PFSK-1 (cell line): ENCODE measurements at regions not wholly inside any gene's neighbourhood (a gene's known extent, or its start where the extent isn't known, plus 50 kb on each side); places are given as distances from the start of the nearest gene placed in this dataset.

Source experiments
- FOXP2 ChIP-seq: optimal IDR thresholded peaks from 2 replicates; pipeline ENCODE3; 2011; ENCODE audit warnings: borderline replicate concordance, control low read depth, inconsistent platforms; ENCODE audit not compliant: insufficient read depth; ENCODE audit errors: extremely low read length, extremely low read depth
- POLR2AphosphoS5 ChIP-seq: IDR thresholded peaks from 2 replicates; pipeline ENCODE4 v1.6.1; 2012; ENCODE audit warnings: low read depth, mild to moderate bottlenecking, control low read depth, low read length, moderate library complexity
- SIN3A ChIP-seq: IDR thresholded peaks from 2 replicates; pipeline ENCODE4 v1.6.1; 2012; ENCODE audit warnings: mild to moderate bottlenecking, low read length, moderate library complexity, borderline replicate concordance; ENCODE audit not compliant: insufficient read depth
- TAF1 ChIP-seq: IDR thresholded peaks from 2 replicates; pipeline ENCODE4 v1.6.1; 2012; ENCODE audit warnings: low read length, control low read depth, borderline replicate concordance; ENCODE audit not compliant: insufficient read depth
- TF ChIP-seq, protein P1 (sequence below), 2 experiments: IDR thresholded peaks; 2 replicates each; pipeline versions ENCODE4 v1.6.1 to v1.8.0; 2011 to 2012; ENCODE audit warnings: low read depth in 2 of 2, low read length in 2 of 2, control low read depth in 1 of 2, inconsistent platforms in 1 of 2, mild to moderate bottlenecking in 1 of 2, moderate library complexity in 1 of 2; ENCODE audit not compliant: insufficient read depth in 1 of 2

GRCh38 chr11:133749841-133750240 is 95.5 kb downstream of the SPATA19 start:
- TF ChIP-seq SIN3A: no peak
- no peak for TF ChIP-seq POLR2AphosphoS5
- TF ChIP-seq TAF1: no peak
- no peak for TF ChIP-seq FOXP2

DNA sequence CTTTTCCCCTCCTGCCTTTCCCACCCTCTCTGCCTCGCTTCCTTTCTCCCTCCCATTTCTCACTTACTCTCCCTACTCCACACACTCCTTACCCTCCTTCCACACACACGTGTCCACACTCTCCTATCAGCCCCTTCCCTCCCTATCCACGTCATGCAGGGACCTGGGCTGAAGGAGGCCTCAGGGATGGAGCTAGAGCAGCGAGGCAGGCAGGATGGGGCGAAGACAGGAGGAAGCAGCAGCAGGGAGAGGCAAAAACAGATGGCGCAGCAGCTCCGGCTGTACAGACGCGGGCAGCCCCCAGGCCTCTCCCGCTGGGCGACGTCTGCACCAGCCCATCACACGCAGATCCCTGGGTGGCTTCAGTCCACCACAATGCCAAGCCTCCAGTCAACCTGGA is 97.9 kb downstream of the SPATA19 start:
- TF ChIP-seq, protein P1, sequence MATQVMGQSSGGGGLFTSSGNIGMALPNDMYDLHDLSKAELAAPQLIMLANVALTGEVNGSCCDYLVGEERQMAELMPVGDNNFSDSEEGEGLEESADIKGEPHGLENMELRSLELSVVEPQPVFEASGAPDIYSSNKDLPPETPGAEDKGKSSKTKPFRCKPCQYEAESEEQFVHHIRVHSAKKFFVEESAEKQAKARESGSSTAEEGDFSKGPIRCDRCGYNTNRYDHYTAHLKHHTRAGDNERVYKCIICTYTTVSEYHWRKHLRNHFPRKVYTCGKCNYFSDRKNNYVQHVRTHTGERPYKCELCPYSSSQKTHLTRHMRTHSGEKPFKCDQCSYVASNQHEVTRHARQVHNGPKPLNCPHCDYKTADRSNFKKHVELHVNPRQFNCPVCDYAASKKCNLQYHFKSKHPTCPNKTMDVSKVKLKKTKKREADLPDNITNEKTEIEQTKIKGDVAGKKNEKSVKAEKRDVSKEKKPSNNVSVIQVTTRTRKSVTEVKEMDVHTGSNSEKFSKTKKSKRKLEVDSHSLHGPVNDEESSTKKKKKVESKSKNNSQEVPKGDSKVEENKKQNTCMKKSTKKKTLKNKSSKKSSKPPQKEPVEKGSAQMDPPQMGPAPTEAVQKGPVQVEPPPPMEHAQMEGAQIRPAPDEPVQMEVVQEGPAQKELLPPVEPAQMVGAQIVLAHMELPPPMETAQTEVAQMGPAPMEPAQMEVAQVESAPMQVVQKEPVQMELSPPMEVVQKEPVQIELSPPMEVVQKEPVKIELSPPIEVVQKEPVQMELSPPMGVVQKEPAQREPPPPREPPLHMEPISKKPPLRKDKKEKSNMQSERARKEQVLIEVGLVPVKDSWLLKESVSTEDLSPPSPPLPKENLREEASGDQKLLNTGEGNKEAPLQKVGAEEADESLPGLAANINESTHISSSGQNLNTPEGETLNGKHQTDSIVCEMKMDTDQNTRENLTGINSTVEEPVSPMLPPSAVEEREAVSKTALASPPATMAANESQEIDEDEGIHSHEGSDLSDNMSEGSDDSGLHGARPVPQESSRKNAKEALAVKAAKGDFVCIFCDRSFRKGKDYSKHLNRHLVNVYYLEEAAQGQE (IDR thresholded peaks at IDR 0.05; ENCODE audit: insufficient read depth in 1 of 2, low read depth in 2 of 2, low read length in 2 of 2): no peak
- TF ChIP-seq SIN3A (no peak), POLR2AphosphoS5 (no peak), TAF1 (no peak), FOXP2 (no peak)

DNA sequence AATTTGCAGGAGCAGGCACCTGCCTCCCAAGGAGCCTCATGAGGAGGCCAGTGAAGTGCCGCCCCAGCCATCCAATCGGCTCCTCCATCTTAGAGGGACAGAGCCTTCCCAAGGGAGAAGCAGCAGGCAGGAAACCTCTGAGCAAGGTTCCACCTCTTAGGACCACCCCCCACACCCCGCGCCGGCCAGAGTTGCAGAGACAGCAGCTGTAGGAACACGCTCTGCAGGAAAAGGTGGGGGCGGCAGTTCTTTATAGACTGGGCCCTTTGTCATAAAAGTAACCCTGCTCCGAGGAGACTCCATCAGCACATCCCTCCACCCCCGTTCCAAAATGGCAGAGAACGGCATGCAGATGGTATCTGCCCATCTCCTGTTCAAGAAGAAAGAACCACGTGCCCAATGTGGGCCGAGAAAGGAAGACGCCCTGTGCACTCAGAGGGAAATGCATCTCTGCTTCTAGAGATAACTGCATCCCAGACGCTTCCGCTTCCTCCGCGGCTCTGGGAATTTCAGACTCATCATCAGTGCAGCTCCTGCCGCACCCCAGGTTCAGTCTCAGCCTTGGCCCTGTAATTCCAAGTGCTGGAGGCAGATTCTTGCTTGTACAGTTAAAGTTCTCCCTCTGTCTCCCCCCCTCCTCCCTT is 98.5 kb downstream of the SPATA19 start:
- no peak for TF ChIP-seq FOXP2
- no peak for TF ChIP-seq TAF1
- TF ChIP-seq SIN3A: no peak
- TF ChIP-seq, protein P1 (IDR thresholded peaks at IDR 0.05; ENCODE audit: insufficient read depth in 1 of 2, low read depth in 2 of 2, low read length in 2 of 2): no peak
- no peak for TF ChIP-seq POLR2AphosphoS5

GRCh38 chr11:133745791-133746190 is 99.5 kb downstream of the SPATA19 start:
- TF ChIP-seq TAF1: no peak
- no peak for TF ChIP-seq POLR2AphosphoS5
- TF ChIP-seq SIN3A: no peak
- TF ChIP-seq, protein P1 (IDR thresholded peaks at IDR 0.05; ENCODE audit: insufficient read depth in 1 of 2, low read depth in 2 of 2, low read length in 2 of 2): no peak
- TF ChIP-seq FOXP2: no peak

GRCh38 chr11:133742353-133742752 is 103.0 kb downstream of the SPATA19 start:
- TF ChIP-seq SIN3A (no peak), FOXP2 (no peak), TAF1 (no peak)
- TF ChIP-seq, protein P1 (IDR thresholded peaks at IDR 0.05; ENCODE audit: insufficient read depth in 1 of 2, low read depth in 2 of 2, low read length in 2 of 2): no peak
